ENCODE measurements at regions not wholly inside any gene's neighbourhood (a gene's known extent, or its start where the extent isn't known, plus 50 kb on each side); places are given as distances from the start of the nearest gene placed in this dataset.

DNA sequence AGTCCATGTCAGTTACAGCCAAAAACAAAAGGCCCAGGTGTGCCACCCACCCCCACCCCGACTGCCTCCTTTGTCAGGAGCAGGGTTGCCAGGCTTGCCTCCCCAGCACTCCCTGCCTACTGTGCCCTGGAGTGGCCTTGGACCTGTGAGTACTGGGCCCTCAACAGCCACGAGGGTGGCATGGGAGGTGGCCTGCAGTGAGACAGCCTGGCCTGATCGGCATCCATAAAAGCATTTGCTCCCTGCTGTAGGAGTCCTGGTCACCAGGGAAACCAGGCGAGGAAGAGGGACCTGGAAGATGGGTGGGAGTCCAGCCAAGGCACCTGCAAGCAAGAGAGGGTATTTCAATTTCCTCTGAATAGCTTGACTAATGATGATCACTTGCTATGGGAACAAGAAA, 56.4 kb upstream of the KCNMB2 start:
- WGBS (ENCODE audit: insufficient coverage, low coverage, low lambda C conversion rate, missing lambda C conversion rate), result 88% methylated on average over 1 of the region's 4 CpGs
- intact Hi-C loops (cut with DNase I), result no loop called here
- no peaks in the 10 kb centered on the region for H3K27me3 ChIP-seq
- DNase-seq, result no peak
- no peak for ATAC-seq
- no peaks in the 10 kb centered on the region for H3K9me3 ChIP-seq
- H3K27ac ChIP-seq, result no peak overlapping the region
- H3K36me3 ChIP-seq, result no peaks in the 10 kb centered on the region
- no peak overlapping the region for H3K4me3 ChIP-seq
- TF ChIP-seq POLR2A (IDR thresholded peaks at IDR 0.05) (no peak), CTCF (IDR thresholded peaks at IDR 0.05) (no peak)
- no peaks in the 10 kb centered on the region for H3K4me1 ChIP-seq

- no peak overlapping the region for H3K4me3 ChIP-seq
- H3K4me1 ChIP-seq, result no peaks in the 10 kb centered on the region
- no peak for ATAC-seq
- H3K27ac ChIP-seq, result no peak overlapping the region
- no peaks in the 10 kb centered on the region for H3K36me3 ChIP-seq
- TF ChIP-seq CTCF (IDR thresholded peaks at IDR 0.05), result no peak
- TF ChIP-seq POLR2A (IDR thresholded peaks at IDR 0.05), result no peak
- no peaks in the 10 kb centered on the region for H3K9me3 ChIP-seq
- intact Hi-C loops (cut with DNase I), result no loop called here
- no peaks in the 10 kb centered on the region for H3K27me3 ChIP-seq
- WGBS (ENCODE audit: insufficient coverage, low coverage, low lambda C conversion rate, missing lambda C conversion rate), result 64% methylated on average over 4 of the region's 5 CpGs
- no peak for DNase-seq
These were observed 56.0 kb upstream of the KCNMB2 start for GRCh38 chr3:178480274-178480673.

DNA sequence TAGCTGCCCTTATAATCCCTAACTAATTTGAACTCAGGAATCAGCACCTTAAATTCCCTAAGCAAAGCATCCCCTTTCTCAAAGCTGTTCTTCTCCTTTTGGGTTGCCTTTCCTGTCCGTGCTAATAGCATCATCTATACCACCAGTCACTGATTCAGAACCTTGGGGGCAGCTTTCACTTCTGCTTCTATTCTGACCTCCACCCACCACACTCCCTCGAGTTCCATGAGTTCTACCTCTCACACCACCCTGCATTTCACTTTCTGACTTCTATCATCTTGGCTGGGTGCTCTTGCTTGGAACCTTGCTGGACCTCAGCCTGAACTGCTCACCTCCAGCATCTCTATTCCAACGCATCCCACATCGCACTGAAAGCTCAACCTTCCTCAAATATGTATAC, 55.4 kb upstream of the KCNMB2 start:
- H3K27me3 ChIP-seq, result no peaks in the 10 kb centered on the region
- H3K27ac ChIP-seq, result no peak overlapping the region
- no peaks in the 10 kb centered on the region for H3K36me3 ChIP-seq
- no peaks in the 10 kb centered on the region for H3K4me1 ChIP-seq
- ATAC-seq (no peak), DNase-seq (no peak)
- no peak for TF ChIP-seq CTCF (IDR thresholded peaks at IDR 0.05)
- no peak for TF ChIP-seq POLR2A (IDR thresholded peaks at IDR 0.05)
- H3K4me3 ChIP-seq, result no peak overlapping the region
- 63% methylated on average over 4 of the region's 4 CpGs for WGBS (ENCODE audit: insufficient coverage, low coverage, low lambda C conversion rate, missing lambda C conversion rate)
- intact Hi-C loops (cut with DNase I), result no loop called here
- no peaks in the 10 kb centered on the region for H3K9me3 ChIP-seq

DNA sequence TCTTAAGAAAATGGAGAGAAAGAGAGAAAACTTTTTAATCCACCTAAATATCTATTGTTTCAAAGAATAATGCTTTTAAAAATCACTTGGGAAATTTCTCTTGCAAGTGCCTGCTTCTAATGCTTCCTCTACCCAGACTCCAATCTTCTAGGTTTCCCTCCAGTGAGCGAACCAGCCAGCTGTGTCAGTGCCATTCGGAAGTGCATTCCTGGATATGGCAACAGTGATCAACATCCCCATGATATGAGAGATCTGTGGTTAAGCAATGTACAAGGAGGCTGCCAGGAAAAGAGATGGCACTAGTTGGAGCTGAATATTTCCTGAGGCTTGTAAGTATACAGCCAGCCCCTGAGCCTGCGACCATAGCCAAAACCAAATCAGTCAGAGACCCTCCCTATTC, 53.3 kb upstream of the KCNMB2 start:
- H3K4me1 ChIP-seq, result no peaks in the 10 kb centered on the region
- TF ChIP-seq CTCF (IDR thresholded peaks at IDR 0.05) (no peak), POLR2A (IDR thresholded peaks at IDR 0.05) (no peak)
- H3K9me3 ChIP-seq, result no peaks in the 10 kb centered on the region
- H3K27ac ChIP-seq, result no peak overlapping the region
- DNase-seq, result no peak
- WGBS (ENCODE audit: insufficient coverage, low coverage, low lambda C conversion rate, missing lambda C conversion rate), result 49% methylated on average over 3 of the region's 3 CpGs
- no peak for ATAC-seq
- no peak overlapping the region for H3K4me3 ChIP-seq
- intact Hi-C loops (cut with DNase I), result no loop called here
- no peaks in the 10 kb centered on the region for H3K36me3 ChIP-seq
- H3K27me3 ChIP-seq, result no peaks in the 10 kb centered on the region

DNA sequence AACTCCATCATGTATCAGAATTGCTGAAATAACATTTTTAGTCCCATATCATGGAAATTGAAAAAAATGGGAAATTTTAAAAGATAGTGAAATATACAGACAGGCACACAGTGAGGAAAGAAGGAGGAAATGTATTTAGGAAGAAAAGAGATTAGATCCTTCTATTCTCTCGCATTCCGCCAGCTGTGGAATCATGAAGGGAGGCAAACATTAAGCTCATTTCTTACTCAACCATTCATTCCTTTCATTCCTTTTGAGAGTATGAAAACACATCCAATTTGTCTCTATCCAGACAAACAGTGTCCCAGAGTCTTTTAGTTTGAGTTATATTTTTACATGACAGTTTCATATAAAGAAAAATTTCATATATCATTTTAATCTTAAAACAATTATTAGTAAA, 52.5 kb upstream of the KCNMB2 start:
- no peak overlapping the region for H3K4me3 ChIP-seq
- H3K9me3 ChIP-seq, result no peaks in the 10 kb centered on the region
- TF ChIP-seq CTCF (IDR thresholded peaks at IDR 0.05) (no peak), POLR2A (IDR thresholded peaks at IDR 0.05) (no peak)
- no peaks in the 10 kb centered on the region for H3K36me3 ChIP-seq
- WGBS (ENCODE audit: insufficient coverage, low coverage, low lambda C conversion rate, missing lambda C conversion rate), result 67% methylated on average over 2 of the region's 2 CpGs
- no peaks in the 10 kb centered on the region for H3K27me3 ChIP-seq
- H3K27ac ChIP-seq, result no peak overlapping the region
- H3K4me1 ChIP-seq, result no peaks in the 10 kb centered on the region
- ATAC-seq (no peak), DNase-seq (no peak)
- intact Hi-C loops (cut with DNase I), result no loop called here
